GM13977 (cell line): ENCODE measurements at regions not wholly inside any gene's neighbourhood (a gene's known extent, or its start where the extent isn't known, plus 50 kb on each side); places are given as distances from the start of the nearest gene placed in this dataset.

Experiments used
- DNase-seq: peaks from one replicate; pipeline ENCODE4 v3.0.0; 2012; ENCODE audit warnings: low spot score
- in situ Hi-C: fragments of 300-500 bp; cut with MboI; formaldehyde crosslinking; loops from one replicate; pipeline ENCODE4 v1.12.0; 2022; ENCODE audit warnings: low sequenced_read_pairs, low pct_unique_long_range_greater_than_20kb, mixed read lengths, inconsistent platforms; ENCODE audit not compliant: unreplicated experiment
- TF ChIP-seq, protein P1 (sequence below): IDR thresholded peaks from 2 replicates; pipeline ENCODE4 v1.5.1; 2012; ENCODE audit warnings: mild to moderate bottlenecking, control low read depth; ENCODE audit not compliant: insufficient read depth; ENCODE audit errors: extremely low read depth, missing control alignments

DNA sequence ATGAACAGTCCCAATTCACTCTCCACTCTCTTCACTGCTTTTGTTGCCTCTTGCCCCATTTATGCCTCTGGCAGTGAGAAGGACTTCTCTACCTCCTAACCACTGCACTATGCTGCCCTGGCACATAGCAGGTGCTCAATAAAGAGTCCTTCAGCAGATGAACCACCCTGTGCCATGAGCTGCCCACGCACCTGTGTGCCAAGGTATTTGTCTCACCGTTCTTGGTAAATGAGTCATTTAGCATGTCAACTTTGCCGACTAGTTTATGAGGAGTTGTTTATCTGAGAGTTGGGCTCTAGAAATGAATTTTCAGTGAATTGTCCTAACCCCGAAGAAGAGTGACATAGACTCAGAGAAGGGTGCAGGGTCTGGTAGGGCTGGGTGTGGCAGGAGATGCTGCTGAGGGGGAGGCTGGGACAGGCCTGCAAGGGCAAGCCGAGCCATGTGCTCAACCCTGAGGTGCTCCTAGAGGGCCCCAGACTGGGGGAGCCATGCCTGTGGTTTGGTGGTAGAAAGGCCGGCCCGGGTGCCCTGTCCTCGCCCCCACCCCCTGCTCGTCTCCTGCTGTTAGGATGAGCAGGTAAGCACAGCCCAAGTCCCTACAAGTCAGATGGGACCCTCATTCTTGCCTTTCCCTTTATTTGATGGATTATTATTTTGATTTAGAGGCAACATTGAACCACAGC lies 654.5 kb downstream of the MATN1 start:
- TF ChIP-seq, protein P1, sequence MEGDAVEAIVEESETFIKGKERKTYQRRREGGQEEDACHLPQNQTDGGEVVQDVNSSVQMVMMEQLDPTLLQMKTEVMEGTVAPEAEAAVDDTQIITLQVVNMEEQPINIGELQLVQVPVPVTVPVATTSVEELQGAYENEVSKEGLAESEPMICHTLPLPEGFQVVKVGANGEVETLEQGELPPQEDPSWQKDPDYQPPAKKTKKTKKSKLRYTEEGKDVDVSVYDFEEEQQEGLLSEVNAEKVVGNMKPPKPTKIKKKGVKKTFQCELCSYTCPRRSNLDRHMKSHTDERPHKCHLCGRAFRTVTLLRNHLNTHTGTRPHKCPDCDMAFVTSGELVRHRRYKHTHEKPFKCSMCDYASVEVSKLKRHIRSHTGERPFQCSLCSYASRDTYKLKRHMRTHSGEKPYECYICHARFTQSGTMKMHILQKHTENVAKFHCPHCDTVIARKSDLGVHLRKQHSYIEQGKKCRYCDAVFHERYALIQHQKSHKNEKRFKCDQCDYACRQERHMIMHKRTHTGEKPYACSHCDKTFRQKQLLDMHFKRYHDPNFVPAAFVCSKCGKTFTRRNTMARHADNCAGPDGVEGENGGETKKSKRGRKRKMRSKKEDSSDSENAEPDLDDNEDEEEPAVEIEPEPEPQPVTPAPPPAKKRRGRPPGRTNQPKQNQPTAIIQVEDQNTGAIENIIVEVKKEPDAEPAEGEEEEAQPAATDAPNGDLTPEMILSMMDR, result no peak
- no peak for DNase-seq
- in situ Hi-C loops, result no loop called here

DNA sequence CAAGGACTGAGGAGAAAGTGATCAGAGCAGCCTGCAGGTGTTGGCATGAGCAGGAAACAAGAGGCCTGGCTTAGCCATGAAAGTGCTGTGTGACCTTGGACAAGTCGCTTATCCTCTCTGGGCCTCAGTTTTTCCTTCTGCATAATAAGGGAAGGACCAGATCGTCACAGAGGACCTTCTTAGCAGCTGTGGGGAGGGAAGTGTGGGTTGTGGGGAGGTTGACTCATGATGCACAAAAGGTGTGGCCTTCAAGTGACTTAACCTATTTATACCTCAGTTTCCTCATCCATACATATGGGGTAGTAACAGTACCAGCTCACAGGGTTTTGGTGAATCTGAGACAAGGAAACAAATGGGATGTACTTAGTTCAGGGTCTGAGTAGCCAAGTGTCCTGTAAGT lies 658.8 kb downstream of the MATN1 start:
- no peak for DNase-seq
- in situ Hi-C loops, result no loop called here

DNA sequence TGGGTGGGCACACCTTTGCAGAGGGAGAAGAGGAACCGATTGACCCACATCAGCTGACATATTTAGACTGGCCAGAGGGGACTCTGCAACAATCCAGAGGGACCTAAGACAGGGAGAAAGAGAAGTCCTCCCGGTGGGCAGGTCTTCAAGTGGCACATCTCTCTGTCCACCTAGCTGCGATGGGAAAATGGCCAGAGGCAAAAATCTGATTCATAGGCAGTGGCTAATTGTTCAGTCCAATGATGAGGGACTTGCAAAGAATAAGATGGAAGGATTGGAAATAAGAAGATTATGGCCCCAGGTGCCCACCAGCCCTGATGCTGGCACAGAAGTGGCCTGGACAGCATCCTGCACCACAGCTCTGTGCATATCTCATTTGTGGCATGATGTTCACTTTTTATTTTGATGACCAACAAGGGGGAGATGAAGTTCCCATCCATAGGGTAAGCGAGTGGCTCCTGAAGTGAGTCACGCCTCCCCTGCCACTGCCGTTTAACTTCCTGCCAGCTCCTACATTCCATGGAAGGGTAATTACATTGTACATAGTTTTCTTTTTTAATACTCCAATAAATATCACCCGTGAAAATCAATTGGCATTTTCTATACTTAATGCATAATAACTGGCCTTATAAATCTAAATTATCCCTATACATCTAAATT lies 659.6 kb downstream of the MATN1 start:
- TF ChIP-seq, protein P1, result no peak
- in situ Hi-C loops, result no loop called here

More for the DNA sequence above, 658.8 kb downstream of the MATN1 start:
- TF ChIP-seq, protein P1, result no peak

DNA sequence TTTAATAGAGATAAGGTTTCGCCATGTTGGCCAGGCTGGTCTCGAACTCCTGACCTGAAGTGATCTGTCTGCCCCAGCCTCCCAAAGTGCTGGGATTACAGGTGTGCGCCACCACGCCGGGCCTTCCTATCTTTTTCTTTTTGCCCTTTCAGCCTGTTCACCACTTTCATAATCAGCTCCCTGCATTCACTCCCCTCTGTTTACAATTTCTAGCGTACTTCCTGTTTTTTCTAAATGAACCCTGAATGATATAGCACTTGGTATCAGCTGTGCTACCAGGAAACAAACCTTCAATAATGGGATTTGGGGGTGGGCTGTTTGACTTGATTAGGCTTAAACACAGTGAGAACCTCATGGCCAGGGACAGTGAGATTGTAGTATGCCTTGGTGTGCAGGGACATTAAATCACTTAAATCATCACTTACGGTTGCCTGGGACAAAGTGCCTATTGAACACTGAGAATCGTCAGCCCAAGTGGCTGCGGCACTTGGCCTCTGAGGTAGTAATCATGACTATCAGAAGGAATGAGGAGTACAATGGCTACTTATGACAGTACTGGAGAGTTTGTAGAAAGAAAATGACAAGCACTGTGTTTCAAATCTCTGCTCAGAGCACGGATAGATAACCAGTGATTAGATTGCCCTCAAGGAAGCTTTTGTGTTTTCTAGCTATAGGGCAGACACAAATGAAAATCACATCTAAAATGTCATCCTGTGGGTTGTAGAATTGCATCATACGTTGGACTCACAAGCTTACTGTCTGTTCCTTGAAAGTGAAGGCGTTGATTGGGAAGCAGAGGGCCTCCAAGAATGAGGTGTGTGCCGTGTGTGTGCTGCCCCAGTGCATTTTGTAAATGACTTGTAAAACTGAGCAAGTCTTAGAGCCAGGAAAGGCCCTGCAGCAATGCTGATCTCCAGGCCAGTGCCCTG lies 661.8 kb downstream of the MATN1 start:
- TF ChIP-seq, protein P1, result no peak
- DNase-seq, result no peak
- in situ Hi-C loops, result no loop called here

More for the DNA sequence above, 659.6 kb downstream of the MATN1 start:
- DNase-seq, result no peak

DNA sequence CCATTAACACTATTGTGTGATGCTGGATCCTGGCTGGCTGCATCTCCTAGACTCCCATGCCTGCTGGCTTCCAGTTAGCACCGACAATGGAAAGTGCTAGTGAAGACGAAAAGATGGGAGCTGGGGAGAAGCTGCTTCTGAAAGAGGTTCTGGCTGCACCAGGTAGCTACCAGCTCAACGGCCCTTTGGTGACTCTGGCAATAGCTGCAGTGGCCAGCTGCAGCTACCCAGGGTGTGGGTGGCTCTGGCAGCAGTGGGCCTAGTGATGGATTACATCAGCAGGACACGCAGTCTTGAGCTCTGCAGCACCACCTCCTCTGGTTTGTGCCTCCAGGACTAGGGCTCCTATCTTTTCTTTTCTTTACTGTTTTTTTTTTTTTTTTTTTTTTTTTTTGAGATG lies 662.6 kb downstream of the MATN1 start:
- TF ChIP-seq, protein P1, result no peak
- in situ Hi-C loops, result no loop called here
- no peak for DNase-seq

DNA sequence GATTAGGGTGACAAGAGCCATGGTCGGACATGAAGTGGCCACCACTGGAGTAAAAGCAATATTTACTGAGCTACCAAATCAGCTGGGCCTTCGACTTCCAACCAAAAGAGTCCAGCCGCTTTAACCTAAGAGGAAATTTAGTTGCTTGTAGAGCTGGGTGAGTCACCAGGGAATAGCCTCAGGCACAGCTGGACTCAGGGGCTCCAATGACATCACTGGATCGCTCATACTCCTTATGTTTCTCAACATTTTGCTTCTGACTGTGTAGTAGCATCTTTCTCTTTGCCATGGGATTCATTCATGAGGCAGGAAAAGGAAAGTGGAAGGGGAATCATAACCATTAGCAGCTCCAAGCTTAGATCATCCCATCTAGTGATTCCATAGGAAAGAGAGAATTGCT lies 664.4 kb downstream of the MATN1 start:
- no peak for DNase-seq
- in situ Hi-C loops, result no loop called here

More for the DNA sequence above, 664.4 kb downstream of the MATN1 start:
- TF ChIP-seq, protein P1, result no peak
